GM19043 (cell line): ENCODE measurements at regions not wholly inside any gene's neighbourhood (a gene's known extent, or its start where the extent isn't known, plus 50 kb on each side); places are given as distances from the start of the nearest gene placed in this dataset.
"Not testable (repeated sequence)": the region's sequence is repeated elsewhere in the genome, so short reads cannot be mapped to it uniquely, and the experiment has no call there.

Experiments used
- ATAC-seq: cut with Tn5 transposase; IDR thresholded peaks from one replicate; pipeline ENCODE4 v1.9.1; 2021; ENCODE audit warnings: low read depth; ENCODE audit not compliant: unreplicated experiment

DNA sequence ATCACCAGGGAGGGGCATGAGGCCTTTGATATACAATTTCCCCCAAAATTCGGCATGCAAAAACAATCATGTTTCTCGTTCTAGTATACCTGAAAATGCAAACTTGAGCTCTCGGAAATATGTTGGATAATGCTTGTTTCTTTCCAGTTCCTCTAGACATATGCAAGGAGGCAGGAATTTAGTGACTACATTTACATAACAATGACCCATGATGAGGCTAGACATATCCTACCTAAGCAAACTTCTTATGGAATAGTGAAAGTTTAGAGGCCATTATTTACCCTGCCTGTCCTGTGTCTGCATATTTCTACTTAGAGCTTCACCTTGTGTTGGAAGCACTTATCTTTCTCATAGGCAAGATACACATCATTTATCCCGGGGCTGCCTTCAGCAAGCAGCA is 514.6 kb downstream of the KCNJ2 start:
- ATAC-seq = no peak

DNA sequence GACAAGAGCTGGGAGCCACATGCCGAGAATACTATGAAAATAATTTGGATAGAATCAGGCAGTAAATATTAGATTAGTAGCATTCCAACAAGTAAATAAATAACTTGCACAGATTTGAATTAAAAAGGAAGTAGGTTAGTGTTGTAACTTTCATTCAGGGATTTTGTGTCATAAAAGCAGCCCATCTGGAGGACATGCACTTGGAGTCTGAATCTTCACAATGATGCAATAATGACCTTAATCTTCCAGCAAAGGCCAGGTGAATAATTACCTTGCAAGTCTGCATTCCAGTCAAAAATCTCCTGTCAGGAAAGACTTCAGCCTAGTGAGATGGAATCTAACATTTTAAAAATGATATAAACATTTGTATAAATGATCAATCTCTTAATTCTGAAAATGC is 518.1 kb downstream of the KCNJ2 start:
- no peak for ATAC-seq

DNA sequence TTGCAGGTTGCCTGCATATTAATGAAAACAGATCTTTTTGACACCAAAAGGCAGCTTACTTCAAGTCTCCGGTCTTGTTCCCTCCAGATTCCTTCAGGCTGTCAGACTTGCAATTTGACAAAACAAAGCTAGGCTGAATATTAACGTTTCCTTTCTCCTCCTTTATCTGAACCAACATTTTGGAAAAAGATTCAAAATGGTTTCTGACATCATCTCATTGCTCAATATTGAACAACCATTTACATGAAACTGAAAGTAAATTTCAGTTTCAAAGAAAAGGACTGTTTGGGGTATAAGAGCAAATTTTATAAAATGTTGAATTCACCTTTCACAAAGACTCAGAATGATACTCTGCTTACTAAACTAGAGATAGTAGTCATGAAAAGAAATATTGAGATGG is 521.8 kb downstream of the KCNJ2 start:
- no peak for ATAC-seq

DNA sequence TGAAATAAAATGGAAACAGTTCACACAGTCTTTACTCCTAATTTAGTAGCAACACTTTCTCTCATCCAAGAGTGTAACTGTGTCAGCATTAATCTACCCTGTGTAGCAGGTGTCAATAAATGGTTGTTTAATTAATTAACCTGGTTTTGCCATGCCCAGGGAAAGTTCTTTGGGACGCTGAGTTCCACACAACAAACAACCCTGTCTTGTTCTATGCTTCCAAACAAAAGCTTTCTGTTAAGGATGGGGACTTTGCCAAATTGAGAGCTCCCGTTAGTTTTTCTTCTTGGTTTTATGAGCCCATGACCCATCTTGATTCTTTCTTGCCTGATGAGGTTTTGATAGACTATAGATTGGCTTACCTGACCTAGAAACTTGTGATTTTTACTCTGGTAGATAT is 530.1 kb downstream of the KCNJ2 start:
- ATAC-seq = no peak

DNA sequence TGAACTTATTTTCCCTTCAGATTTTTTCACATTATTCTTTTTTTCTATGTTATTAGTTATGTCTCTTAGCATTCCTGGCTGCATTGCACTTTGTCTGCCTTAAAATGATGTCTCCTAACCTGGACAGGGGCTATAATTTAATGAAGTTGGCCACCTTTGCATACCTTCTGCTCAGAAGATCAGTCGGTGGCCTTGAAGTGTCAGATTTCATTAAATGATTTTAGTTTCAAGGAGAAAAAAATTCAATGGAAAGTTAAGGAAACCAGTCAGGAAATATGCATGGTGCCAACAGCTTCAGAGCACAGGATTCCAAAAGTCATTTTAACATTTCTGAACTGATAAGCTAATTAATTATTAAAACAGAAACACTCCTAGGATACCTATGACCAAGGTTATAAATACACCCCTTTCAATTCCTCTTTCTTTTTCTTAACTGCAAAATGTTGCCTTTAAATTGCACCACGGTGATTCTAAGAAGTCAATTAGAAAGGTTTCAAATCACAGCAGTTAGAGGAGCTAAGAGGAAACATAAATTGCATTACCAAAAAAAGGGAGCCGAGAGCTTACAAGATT is 533.4 kb downstream of the KCNJ2 start:
- no peak for ATAC-seq

DNA sequence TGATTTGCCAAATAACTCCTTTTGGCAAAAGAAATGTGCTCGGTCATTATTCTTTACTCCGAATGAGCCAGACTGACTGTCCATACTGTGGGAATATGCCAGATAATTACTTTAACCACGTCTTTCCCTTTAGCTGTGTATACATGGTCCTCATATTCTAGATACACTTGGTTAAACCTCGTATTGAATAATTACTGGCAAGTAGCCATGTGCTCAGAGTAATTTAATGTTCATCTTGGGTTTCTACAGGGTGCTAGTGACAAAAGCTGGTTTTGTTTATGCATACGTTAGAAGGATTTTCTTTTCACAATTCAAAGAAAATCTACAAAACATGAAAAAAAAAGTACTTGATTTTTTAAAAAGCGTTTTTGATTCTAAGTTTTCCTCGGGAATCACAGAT is 540.3 kb downstream of the KCNJ2 start:
- ATAC-seq = no peak

DNA sequence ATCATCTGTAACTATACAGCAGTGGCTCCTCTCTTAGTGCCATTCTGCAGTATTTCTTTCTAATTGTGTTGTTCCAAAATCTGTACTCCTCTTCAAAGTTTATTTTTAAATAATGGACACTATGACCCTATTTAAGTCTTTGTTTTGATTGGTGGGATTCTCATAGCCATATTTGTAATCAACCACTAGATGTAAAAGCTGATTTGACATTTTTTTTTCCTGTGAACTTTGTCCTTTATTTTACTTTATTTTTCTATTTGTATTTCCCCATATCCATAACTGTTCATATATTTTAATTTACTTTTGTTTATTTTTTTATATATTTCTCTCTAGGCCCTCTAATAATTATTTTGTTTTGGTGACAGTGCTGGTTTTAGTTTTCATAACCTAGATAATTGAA is 544.4 kb downstream of the KCNJ2 start:
- ATAC-seq = no peak

DNA sequence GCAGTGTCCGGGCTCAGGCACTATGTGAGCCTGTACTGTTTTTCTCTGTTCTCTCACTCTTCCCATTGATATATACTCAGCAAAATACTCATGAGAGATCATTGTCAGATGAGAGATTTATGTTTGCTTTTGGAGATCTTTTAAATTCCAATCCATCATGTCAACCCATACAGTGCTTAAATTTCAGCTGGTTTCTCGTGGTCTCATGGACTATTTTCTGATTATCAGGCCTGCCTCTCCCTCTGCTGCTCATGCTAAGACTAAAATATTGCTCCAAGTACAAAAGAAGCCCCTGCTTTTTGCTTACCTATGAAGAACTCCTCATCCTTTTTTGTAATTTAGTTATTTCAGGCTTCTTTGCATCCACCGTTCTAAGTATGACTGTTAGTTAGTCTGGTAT is 547.2 kb downstream of the KCNJ2 start:
- ATAC-seq = no peak

DNA sequence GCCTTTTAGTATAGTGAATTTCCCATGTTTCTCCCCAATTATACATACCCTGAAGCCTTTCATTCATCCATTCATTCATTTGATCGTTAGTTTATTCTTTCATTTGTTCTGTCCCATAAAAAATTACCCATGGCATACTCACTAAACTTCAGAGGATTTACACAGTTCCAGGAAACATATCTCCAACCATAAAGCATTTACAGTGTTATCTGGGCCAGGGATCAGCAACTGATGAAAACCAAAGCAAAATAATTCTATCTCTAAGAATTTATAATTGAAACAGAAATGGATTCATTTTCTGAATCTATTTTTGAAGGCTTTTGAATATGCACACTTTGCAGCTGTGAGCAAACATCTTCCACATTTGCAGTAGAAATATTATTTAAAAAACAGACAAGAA is 547.7 kb downstream of the KCNJ2 start:
- ATAC-seq = no peak

DNA sequence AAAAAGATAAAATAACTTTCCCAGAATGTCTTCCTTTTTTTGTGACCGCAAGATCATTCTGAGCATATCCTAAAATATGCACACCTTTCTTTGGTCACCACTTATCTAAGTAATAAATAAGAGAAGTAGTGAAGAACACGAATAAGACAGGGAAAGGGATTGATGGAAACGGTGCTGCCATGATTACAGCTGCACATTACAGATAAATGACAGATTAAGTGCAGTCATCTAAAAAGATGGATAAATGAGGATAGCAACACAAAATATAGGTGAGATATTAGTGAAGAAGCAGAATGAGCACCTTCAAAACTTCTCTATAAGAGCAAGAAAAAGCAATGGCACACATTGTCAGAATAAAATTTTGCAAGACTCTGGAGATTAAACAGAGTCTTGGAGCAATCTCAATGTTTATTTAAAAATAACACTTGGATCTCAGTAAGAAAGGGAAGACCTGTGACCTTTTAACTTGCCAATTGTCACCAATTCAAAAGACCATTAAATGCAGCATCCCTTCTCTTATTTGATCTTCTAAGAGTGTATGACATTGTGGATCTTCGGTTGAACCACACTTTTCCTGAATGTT is 567.1 kb downstream of the KCNJ2 start:
- no peak for ATAC-seq

DNA sequence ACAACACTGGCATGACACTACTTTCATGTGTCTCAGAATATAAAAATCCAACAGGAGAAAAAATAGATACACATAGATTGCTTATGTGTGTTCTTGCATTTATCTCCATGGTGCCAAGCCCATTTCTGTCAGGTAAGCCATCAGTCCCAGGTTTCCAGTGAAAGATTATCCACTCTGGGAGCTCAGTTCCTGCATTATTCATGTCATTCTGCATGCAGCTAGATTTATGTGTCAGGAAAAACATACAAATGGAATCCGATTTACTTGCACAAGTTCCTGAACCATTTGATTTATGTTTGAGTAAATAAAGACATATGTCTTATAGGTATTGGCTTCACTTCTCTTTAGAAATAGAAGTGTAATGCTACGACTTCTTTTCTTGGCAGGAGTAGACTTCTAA is 569.7 kb downstream of the KCNJ2 start:
- ATAC-seq = no peak

DNA sequence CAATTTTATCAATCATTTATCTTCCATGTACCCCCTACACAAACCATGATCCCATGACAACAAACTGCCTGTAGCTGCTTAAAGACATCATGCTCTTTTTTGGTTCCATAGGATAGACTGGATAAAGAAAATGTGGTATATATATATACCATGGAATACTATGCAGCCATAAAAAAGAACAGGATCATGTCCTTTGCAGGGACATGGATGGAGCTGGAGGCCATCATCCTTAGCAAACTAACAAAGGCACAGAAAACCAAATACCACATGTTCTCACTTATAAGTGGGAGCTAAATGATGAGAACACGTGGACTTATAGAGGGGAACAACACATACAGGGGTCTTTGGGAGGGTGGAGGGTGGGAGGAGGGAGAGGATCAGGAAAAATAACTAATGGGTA is 577.2 kb downstream of the KCNJ2 start:
- not testable (repeated sequence) for ATAC-seq

DNA sequence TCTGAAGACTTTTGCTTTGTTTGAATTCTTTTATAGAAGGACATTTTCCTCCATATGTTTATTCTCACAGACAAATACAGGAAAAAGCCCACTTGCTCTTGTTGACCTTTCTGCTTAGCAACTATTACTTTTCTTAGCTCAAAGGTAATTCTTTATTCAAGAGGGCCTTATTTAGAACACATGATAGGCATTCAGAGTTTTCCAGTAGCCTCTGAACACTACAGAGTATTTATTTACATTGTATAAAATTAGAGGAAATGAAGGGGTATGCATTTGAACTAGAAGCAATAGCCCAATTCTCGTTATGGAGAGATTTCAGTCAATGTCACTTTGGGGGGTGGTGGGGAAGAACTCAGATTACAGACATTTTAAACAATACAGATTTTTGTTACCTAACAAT is 581.7 kb downstream of the KCNJ2 start:
- ATAC-seq = no peak

DNA sequence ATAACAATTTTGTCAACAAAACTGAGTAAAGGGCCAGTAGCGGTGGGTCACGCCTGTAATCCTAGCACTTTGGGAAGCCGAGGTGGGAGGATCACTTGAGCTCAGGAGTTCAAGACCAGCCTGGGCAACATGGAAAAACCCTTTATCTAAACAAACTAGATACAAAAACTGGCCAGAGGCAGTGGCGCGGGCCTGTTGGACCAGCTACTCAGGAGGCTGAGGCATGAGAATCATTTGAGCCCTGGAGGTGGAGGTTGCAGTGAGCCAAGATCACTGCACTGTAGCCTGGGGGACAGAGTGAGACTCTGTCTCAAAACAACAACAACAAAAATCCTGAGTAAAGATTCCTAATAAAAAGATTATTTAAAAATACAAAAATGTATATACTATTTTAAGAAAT is 583.1 kb downstream of the KCNJ2 start:
- ATAC-seq = not testable (repeated sequence)

DNA sequence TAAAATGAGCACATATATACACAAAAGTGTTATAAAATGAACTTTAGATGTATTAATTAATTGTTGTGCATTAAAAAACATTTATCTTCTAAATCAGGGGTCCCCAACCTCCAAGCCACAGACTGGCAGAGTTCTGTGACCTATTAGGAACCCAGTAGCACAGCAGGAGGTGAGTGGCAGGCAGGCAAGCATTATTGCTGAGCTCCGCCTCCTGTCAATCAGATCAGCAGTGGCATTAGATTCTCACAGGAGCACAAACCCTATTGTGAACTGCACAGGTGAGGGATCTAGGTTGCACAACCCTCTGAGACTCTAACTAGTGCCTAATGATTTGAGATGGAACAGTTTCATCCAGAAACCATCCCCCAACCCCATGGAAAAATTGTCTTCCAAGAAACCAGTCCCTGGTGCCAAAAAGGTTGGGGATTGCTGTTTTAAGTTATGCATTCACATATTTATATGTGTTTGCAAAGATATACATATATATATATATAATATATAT is 583.7 kb downstream of the KCNJ2 start:
- no peak for ATAC-seq

DNA sequence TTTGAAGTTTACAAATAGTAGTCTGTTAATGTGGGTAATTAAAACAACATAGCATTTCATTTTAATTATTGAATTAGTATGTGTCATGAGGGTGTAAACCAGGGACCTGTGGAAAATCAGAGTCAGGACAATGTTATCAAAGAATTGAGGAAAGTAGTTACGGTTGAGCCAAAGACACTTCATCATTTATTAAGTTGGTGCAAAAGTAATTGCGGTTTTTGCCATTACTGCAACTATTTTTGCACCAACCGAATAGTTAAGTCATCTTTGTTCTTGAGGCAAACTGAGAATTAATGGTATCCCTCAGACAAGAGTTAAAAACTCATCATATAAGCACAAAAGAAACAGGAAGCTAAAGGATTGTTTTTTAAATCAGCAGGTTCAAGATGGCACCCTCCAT is 593.7 kb downstream of the KCNJ2 start:
- ATAC-seq = no peak

DNA sequence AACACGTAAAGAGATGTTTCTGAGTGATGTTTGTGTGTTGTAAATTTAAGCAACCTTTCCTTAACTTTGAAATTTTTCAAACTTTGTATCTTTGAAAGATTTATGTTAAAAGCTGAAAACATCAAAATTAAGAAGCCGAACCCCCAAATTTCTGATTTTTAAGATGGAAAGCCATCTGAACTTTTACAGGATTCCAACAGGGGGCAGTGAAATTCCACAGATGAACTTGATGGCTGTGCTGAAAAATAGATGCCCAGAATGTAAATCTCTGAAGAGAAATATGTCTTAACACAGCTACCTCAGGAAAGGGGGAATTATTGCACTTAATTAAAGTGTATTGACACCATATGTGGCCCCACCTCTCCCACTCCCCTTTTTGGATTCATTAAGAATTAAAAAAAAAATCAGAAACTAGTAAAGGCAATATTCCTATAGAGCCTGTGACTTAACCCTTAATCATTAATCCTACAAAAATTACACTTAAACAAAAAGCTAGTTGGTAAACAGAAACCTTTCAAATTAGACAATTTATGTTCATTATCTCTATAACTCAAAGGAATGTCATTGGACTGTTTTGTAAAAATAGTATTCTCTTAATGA is 597.9 kb downstream of the KCNJ2 start:
- ATAC-seq = no peak

DNA sequence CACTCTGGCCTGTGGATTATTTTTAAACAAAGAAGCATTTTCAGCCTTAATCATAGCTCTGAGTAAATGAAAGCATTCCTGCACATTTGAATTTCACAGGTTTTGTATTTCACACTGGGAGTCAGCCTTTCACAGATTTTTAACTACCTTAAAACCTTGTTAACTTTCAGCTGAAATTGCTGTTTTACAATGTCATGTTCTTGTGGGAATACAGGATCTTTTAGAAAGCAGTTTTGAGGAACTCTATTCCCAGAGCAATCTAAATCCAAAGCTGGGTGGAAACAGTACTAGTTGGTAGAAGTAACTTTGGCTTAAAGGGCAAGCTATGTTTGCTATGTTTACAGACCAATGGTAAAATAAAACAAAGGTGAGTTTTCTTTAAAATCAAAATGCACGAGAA is 600.6 kb downstream of the KCNJ2 start:
- no peak for ATAC-seq

DNA sequence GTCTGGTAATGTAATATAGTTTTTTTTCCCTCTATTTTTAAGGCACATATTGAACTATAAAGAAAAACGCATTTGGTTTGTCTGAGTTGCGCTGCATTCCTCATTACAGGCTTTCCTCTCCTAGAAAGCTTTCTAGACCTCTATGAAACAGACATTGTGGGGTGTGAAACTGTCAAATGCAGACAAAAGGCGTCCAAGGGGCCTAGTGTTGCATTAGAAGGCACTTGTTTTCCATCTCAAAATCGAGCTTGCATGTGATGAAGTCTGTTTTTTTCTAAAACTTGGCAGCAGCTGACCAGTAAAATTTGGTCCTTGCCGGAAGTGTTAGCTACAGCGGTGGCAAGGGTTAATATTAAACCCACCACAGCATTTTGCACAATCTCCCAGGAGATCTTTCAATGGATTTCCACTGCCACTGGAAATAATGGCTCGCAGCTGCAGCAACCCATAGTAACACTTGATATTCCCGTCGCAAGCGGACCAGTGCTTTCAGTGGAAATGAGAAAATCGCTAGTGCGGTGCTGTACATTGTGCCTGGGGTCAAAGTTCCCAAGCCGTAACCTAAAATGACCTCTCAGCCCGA is 602.6 kb downstream of the KCNJ2 start:
- no peak for ATAC-seq

DNA sequence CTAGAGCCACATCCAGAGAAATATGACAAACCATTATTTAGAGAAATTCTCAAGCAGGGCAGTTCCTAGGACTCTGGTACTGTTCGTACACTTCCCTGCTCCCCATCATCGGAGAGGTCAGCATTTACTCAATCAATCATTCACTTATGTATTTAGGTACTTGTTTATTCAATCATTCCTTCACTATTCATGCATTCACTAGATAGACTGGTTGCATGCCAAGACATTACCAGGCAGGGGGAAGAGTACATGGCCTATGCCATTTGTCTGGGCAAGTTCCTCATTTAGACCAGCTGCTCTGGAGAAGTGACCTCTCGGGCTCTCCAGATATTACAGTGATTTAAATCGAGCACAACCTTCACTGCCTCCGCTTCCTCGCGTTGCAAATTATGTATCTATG is 603.4 kb downstream of the KCNJ2 start:
- no peak for ATAC-seq

DNA sequence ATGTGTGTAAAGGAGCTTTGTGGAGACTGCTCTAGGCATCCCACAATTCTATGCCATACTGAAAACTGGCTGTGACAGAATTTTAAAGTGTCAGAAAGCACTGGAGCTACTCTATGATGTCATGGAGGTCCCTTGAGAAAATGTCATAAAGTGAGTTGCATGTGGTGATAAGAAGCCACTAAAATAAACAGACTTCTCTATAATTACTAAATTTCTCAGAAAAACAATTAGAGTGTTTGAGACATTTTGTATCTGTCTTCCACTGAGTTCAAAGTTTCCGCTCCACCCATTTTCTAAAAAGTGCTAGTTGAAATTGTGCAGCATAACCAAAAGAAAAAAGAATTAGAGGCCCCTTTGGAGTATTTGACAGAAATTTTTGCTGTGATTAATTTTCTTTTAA is 603.9 kb downstream of the KCNJ2 start:
- no peak for ATAC-seq
